Activated gamma-delta T cell treated with Interleukin-2 at 50 U/mL for 16 hours (primary cell): ENCODE measurements at regions not wholly inside any gene's neighbourhood (a gene's known extent, or its start where the extent isn't known, plus 50 kb on each side); places are given as distances from the start of the nearest gene placed in this dataset.

Source experiments
- DNase-seq: peaks from one replicate; pipeline ENCODE4 v3.0.0-alpha.2; 2020

GRCh38 chr1:29453502-29454240 lies 217.3 kb downstream of the PTPRU start:
- DNase-seq: no peak

- DNase-seq: no peak
Measured at GRCh38 chr1:29452463-29453230, 216.3 kb downstream of the PTPRU start.

- no peak for DNase-seq
Measured at GRCh38 chr1:29451368-29451892, 215.1 kb downstream of the PTPRU start.

- DNase-seq: no peak
Measured at GRCh38 chr1:29450591-29450990, 214.3 kb downstream of the PTPRU start.

- no peak for DNase-seq
Measured at GRCh38 chr1:29448456-29449235, 212.3 kb downstream of the PTPRU start.

GRCh38 chr1:29447368-29447767 lies 211.0 kb downstream of the PTPRU start:
- no peak for DNase-seq

- no peak for DNase-seq
Measured at GRCh38 chr1:29444782-29445729, 208.7 kb downstream of the PTPRU start.

GRCh38 chr1:29444081-29444715 lies 207.9 kb downstream of the PTPRU start:
- DNase-seq: no peak

GRCh38 chr1:29441916-29442668 lies 205.8 kb downstream of the PTPRU start:
- no peak for DNase-seq

GRCh38 chr1:29439615-29440014 lies 203.3 kb downstream of the PTPRU start:
- DNase-seq: no peak

- no peak for DNase-seq
Measured at GRCh38 chr1:29438991-29439390, 202.7 kb downstream of the PTPRU start.

- DNase-seq: no peak
Measured at GRCh38 chr1:29437946-29438345, 201.6 kb downstream of the PTPRU start.

GRCh38 chr1:29436181-29436785 lies 200.0 kb downstream of the PTPRU start:
- no peak for DNase-seq

GRCh38 chr1:29433830-29434229 lies 197.5 kb downstream of the PTPRU start:
- no peak for DNase-seq

GRCh38 chr1:29431138-29431537 lies 194.8 kb downstream of the PTPRU start:
- no peak for DNase-seq

- DNase-seq: no peak
Measured at GRCh38 chr1:29429656-29430055, 193.3 kb downstream of the PTPRU start.

GRCh38 chr1:29428997-29429396 lies 192.7 kb downstream of the PTPRU start:
- DNase-seq: no peak

- DNase-seq: no peak
Measured at GRCh38 chr1:29428280-29428615, 191.9 kb downstream of the PTPRU start.

GRCh38 chr1:29427614-29428279 lies 191.4 kb downstream of the PTPRU start:
- no peak for DNase-seq

GRCh38 chr1:29426701-29427279 lies 190.5 kb downstream of the PTPRU start:
- no peak for DNase-seq
